Dendritic cell treated with granulocyte-macrophage colony-stimulating factor and Interleukin-4, amounts not matched to agents 40 ng/mL and 50 ng/mL, for 4 days (primary cell): ENCODE measurements at regions not wholly inside any gene's neighbourhood (a gene's known extent, or its start where the extent isn't known, plus 50 kb on each side); places are given as distances from the start of the nearest gene placed in this dataset.
"Not testable (repeated sequence)": the region's sequence is repeated elsewhere in the genome, so short reads cannot be mapped to it uniquely, and the experiment has no call there.

Experiments
- H3K27ac Mint-ChIP-seq: one replicate; pipeline ENCODE4 v1.8.0; 2022; ENCODE audit warnings: mild to moderate bottlenecking, mixed read lengths
- H3K27me3 Mint-ChIP-seq: one replicate; pipeline ENCODE4 v1.8.0; 2022; ENCODE audit warnings: mild to moderate bottlenecking, mixed read lengths
- H3K36me3 Mint-ChIP-seq: one replicate; pipeline ENCODE4 v1.8.0; 2022; ENCODE audit warnings: low read depth, mixed read lengths
- H3K4me1 Mint-ChIP-seq: one replicate; pipeline ENCODE4 v1.8.0; 2022; ENCODE audit warnings: low read depth, mixed read lengths
- H3K4me3 Mint-ChIP-seq: one replicate; pipeline ENCODE4 v1.8.0; 2022; ENCODE audit warnings: mild to moderate bottlenecking, moderate library complexity, mixed read lengths
- H3K9me3 Mint-ChIP-seq: one replicate; pipeline ENCODE4 v1.8.0; 2022; ENCODE audit warnings: mixed read lengths
- intact Hi-C: fragments of 100-400 bp; cut with micrococcal nuclease; formaldehyde crosslinking; loops from one replicate; pipeline ENCODE4 v1.15.0; 2022

- no peak overlapping the region for H3K27ac Mint-ChIP-seq
- intact Hi-C loops: no loop called here
These were observed 210.2 kb downstream of the ARPP21 start for GRCh38 chr3:35849496-35849895.

GRCh38 chr3:35849963-35850362 is 210.6 kb downstream of the ARPP21 start:
- no peak overlapping the region for H3K4me3 Mint-ChIP-seq
- no peaks in the 10 kb centered on the region for H3K27me3 Mint-ChIP-seq
- intact Hi-C loops: no loop called here
- no peak overlapping the region for H3K27ac Mint-ChIP-seq
- H3K36me3 Mint-ChIP-seq: no peaks in the 10 kb centered on the region
- no peaks in the 10 kb centered on the region for H3K9me3 Mint-ChIP-seq
- no peaks in the 10 kb centered on the region for H3K4me1 Mint-ChIP-seq

More at GRCh38 chr3:35849496-35849895, 210.2 kb downstream of the ARPP21 start:
- H3K9me3 Mint-ChIP-seq: no peaks in the 10 kb centered on the region
- H3K36me3 Mint-ChIP-seq: no peaks in the 10 kb centered on the region
- H3K4me1 Mint-ChIP-seq: no peaks in the 10 kb centered on the region
- H3K27me3 Mint-ChIP-seq: no peaks in the 10 kb centered on the region
- H3K4me3 Mint-ChIP-seq: no peak overlapping the region

GRCh38 chr3:35857004-35857403 is 217.7 kb downstream of the ARPP21 start:
- Mint-ChIP-seq H3K27me3 (no peaks in the 10 kb centered on the region), H3K9me3 (no peaks in the 10 kb centered on the region)

GRCh38 chr3:35862057-35862456 is 222.7 kb downstream of the ARPP21 start:
- Mint-ChIP-seq H3K4me3 (no peak overlapping the region), H3K27ac (no peak overlapping the region), H3K36me3 (no peaks in the 10 kb centered on the region), H3K4me1 (peaks cover 2% of the 10 kb centered on the region), H3K27me3 (no peaks in the 10 kb centered on the region), H3K9me3 (no peaks in the 10 kb centered on the region)
- intact Hi-C loops: no loop called here

More at GRCh38 chr3:35857004-35857403, 217.7 kb downstream of the ARPP21 start:
- Mint-ChIP-seq H3K4me3 (no peak overlapping the region), H3K36me3 (no peaks in the 10 kb centered on the region), H3K27ac (no peak overlapping the region), H3K4me1 (peaks cover 5% of the 10 kb centered on the region)
- intact Hi-C loops: no loop called here

GRCh38 chr3:35864871-35865270 is 225.5 kb downstream of the ARPP21 start:
- intact Hi-C loops: no loop called here
- no peaks in the 10 kb centered on the region for H3K36me3 Mint-ChIP-seq

GRCh38 chr3:35867791-35868190 is 228.5 kb downstream of the ARPP21 start:
- H3K9me3 Mint-ChIP-seq: no peaks in the 10 kb centered on the region
- no peak overlapping the region for H3K4me3 Mint-ChIP-seq
- H3K27ac Mint-ChIP-seq: no peak overlapping the region
- H3K4me1 Mint-ChIP-seq: no peaks in the 10 kb centered on the region
- H3K27me3 Mint-ChIP-seq: no peaks in the 10 kb centered on the region
- intact Hi-C loops: no loop called here
- H3K36me3 Mint-ChIP-seq: no peaks in the 10 kb centered on the region

More at GRCh38 chr3:35864871-35865270, 225.5 kb downstream of the ARPP21 start:
- H3K27ac Mint-ChIP-seq: no peak overlapping the region
- H3K27me3 Mint-ChIP-seq: no peaks in the 10 kb centered on the region
- no peaks in the 10 kb centered on the region for H3K4me1 Mint-ChIP-seq
- H3K9me3 Mint-ChIP-seq: no peaks in the 10 kb centered on the region
- H3K4me3 Mint-ChIP-seq: no peak overlapping the region

- H3K4me3 Mint-ChIP-seq: no peak overlapping the region
- no peaks in the 10 kb centered on the region for H3K27me3 Mint-ChIP-seq
- H3K4me1 Mint-ChIP-seq: no peaks in the 10 kb centered on the region
- H3K9me3 Mint-ChIP-seq: no peaks in the 10 kb centered on the region
- intact Hi-C loops: no loop called here
- H3K36me3 Mint-ChIP-seq: no peaks in the 10 kb centered on the region
- H3K27ac Mint-ChIP-seq: no peak overlapping the region
These were observed 231.7 kb downstream of the ARPP21 start for GRCh38 chr3:35871009-35871408.

GRCh38 chr3:35883929-35884328 is 244.6 kb downstream of the ARPP21 start:
- H3K4me3 Mint-ChIP-seq: no peak overlapping the region
- no peaks in the 10 kb centered on the region for H3K36me3 Mint-ChIP-seq
- H3K27me3 Mint-ChIP-seq: no peaks in the 10 kb centered on the region
- intact Hi-C loops: no loop called here
- no peak overlapping the region for H3K27ac Mint-ChIP-seq
- H3K9me3 Mint-ChIP-seq: peaks cover 33% of the 10 kb centered on the region
- H3K4me1 Mint-ChIP-seq: no peaks in the 10 kb centered on the region

GRCh38 chr3:35894735-35895134 is 255.4 kb downstream of the ARPP21 start:
- no peaks in the 10 kb centered on the region for H3K9me3 Mint-ChIP-seq
- H3K4me3 Mint-ChIP-seq: no peak overlapping the region
- no peaks in the 10 kb centered on the region for H3K27me3 Mint-ChIP-seq
- H3K36me3 Mint-ChIP-seq: no peaks in the 10 kb centered on the region
- H3K4me1 Mint-ChIP-seq: no peaks in the 10 kb centered on the region
- no peak overlapping the region for H3K27ac Mint-ChIP-seq
- intact Hi-C loops: no loop called here

- intact Hi-C loops: no loop called here
- H3K27ac Mint-ChIP-seq: no peak overlapping the region
- no peaks in the 10 kb centered on the region for H3K9me3 Mint-ChIP-seq
- no peaks in the 10 kb centered on the region for H3K4me1 Mint-ChIP-seq
- H3K36me3 Mint-ChIP-seq: no peaks in the 10 kb centered on the region
- no peaks in the 10 kb centered on the region for H3K27me3 Mint-ChIP-seq
- H3K4me3 Mint-ChIP-seq: no peak overlapping the region
These were observed 259.9 kb downstream of the ARPP21 start for GRCh38 chr3:35899245-35899644.

- H3K9me3 Mint-ChIP-seq: no peaks in the 10 kb centered on the region
- no peak overlapping the region for H3K27ac Mint-ChIP-seq
- no peaks in the 10 kb centered on the region for H3K27me3 Mint-ChIP-seq
These were observed 260.8 kb downstream of the ARPP21 start for GRCh38 chr3:35900079-35900478.

GRCh38 chr3:35908366-35909232 is 269.3 kb downstream of the ARPP21 start:
- no peak overlapping the region for H3K27ac Mint-ChIP-seq
- no peaks in the 10 kb centered on the region for H3K36me3 Mint-ChIP-seq
- no peaks in the 10 kb centered on the region for H3K9me3 Mint-ChIP-seq
- H3K4me1 Mint-ChIP-seq: no peaks in the 10 kb centered on the region
- H3K27me3 Mint-ChIP-seq: peaks cover 1% of the 10 kb centered on the region
- no peak overlapping the region for H3K4me3 Mint-ChIP-seq
- intact Hi-C loops: no loop called here

More at GRCh38 chr3:35900079-35900478, 260.8 kb downstream of the ARPP21 start:
- no peaks in the 10 kb centered on the region for H3K4me1 Mint-ChIP-seq
- no peak overlapping the region for H3K4me3 Mint-ChIP-seq
- H3K36me3 Mint-ChIP-seq: no peaks in the 10 kb centered on the region
- intact Hi-C loops: no loop called here

- H3K27ac Mint-ChIP-seq: no peak overlapping the region
- H3K9me3 Mint-ChIP-seq: peaks cover 24% of the 10 kb centered on the region
- no peaks in the 10 kb centered on the region for H3K4me1 Mint-ChIP-seq
- H3K4me3 Mint-ChIP-seq: no peak overlapping the region
- no peaks in the 10 kb centered on the region for H3K27me3 Mint-ChIP-seq
- H3K36me3 Mint-ChIP-seq: no peaks in the 10 kb centered on the region
- intact Hi-C loops: no loop called here
These were observed 279.8 kb downstream of the ARPP21 start for GRCh38 chr3:35919160-35919559.

GRCh38 chr3:35921718-35922117 is 282.4 kb downstream of the ARPP21 start:
- H3K4me3 Mint-ChIP-seq: no peak overlapping the region
- no peaks in the 10 kb centered on the region for H3K36me3 Mint-ChIP-seq
- H3K27ac Mint-ChIP-seq: no peak overlapping the region
- intact Hi-C loops: no loop called here
- no peaks in the 10 kb centered on the region for H3K27me3 Mint-ChIP-seq
- peaks cover 24% of the 10 kb centered on the region for H3K9me3 Mint-ChIP-seq
- H3K4me1 Mint-ChIP-seq: no peaks in the 10 kb centered on the region

GRCh38 chr3:35924070-35924469 is 284.7 kb downstream of the ARPP21 start:
- H3K36me3 Mint-ChIP-seq, H3K4me1 Mint-ChIP-seq, H3K27ac Mint-ChIP-seq, intact Hi-C loops, H3K27me3 Mint-ChIP-seq, H3K4me3 Mint-ChIP-seq: not testable (repeated sequence)
- H3K9me3 Mint-ChIP-seq: peaks cover 23% of the 10 kb centered on the region
